Testis (tissue), 2 donors: ENCODE measurements at regions not wholly inside any gene's neighbourhood (a gene's known extent, or its start where the extent isn't known, plus 50 kb on each side); places are given as distances from the start of the nearest gene placed in this dataset.

Experiments
- DNase-seq: peaks from one replicate; pipeline ENCODE4 v3.0.0-alpha.2; 2019
- H3K27ac ChIP-seq, 2 donors: fragments of 200-600 bp; sonication (generic); one replicate each; pipeline ENCODE4 v1.5.1; 2019
- H3K27me3 ChIP-seq: fragments of 200-600 bp; sonication (generic); one replicate; pipeline ENCODE4 v1.5.1; 2019
- H3K36me3 ChIP-seq: fragments of 200-600 bp; sonication (generic); one replicate; pipeline ENCODE4 v1.5.1; 2017; ENCODE audit warnings: low read depth; ENCODE audit errors: missing control alignments
- H3K4me1 ChIP-seq: fragments of 200-600 bp; sonication (generic); one replicate; pipeline ENCODE4 v1.5.1; 2019
- H3K4me3 ChIP-seq, 2 donors: fragments of 200-600 bp; sonication (generic); one replicate each; pipeline ENCODE4 v1.5.1; 2017 to 2019
- H3K9me3 ChIP-seq: fragments of 200-600 bp; sonication (generic); one replicate; pipeline ENCODE4 v1.5.1; 2017
- CTCF ChIP-seq, 3 experiments: fragments of 450-650 bp in 2 of 3; fragments of 200-600 bp in 1 of 3; sonication (generic) in 1 of 3; IDR thresholded peaks; one replicate each; pipeline ENCODE4 v1.5.1; 2016 to 2019; ENCODE audit warnings: antibody characterized with exemption in 3 of 3, mild to moderate bottlenecking in 2 of 3, moderate library complexity in 1 of 3
- POLR2A ChIP-seq: fragments of 450-650 bp; IDR thresholded peaks from one replicate; pipeline ENCODE4 v1.6.1; 2017; ENCODE audit warnings: antibody characterized with exemption, mild to moderate bottlenecking, moderate library complexity
- WGBS, 2 donors: methylation state at CpG; one replicate each; pipeline ENCODE4 v1.1.5; 2018; 5-methylcytosine and 5-hydroxymethylcytosine counted together
- intact Hi-C: fragments of 100-400 bp; cut with DNase I; formaldehyde crosslinking; loops from one replicate; pipeline ENCODE4 v1.15.1; 2023; ENCODE audit warnings: low total_unique reads

- DNase-seq: no peak
- Histone ChIP-seq H3K4me3 (no peak overlapping the region), H3K9me3 (no peaks in the 10 kb centered on the region), H3K27ac (no peak overlapping the region), H3K36me3 (no peaks in the 10 kb centered on the region), H3K27me3 (no peaks in the 10 kb centered on the region), H3K4me1 (peaks cover 23% of the 10 kb centered on the region)
- TF ChIP-seq POLR2A (no peak), CTCF (IDR thresholded peaks at IDR 0.05) (no peak)
- intact Hi-C loops: no loop called here
- 75 to 90% methylated on average over 9 of the region's 9 CpGs for WGBS, 2 donors
Measured at GRCh38 chr22:27314276-27314807, 487.2 kb downstream of the MN1 start.

DNA sequence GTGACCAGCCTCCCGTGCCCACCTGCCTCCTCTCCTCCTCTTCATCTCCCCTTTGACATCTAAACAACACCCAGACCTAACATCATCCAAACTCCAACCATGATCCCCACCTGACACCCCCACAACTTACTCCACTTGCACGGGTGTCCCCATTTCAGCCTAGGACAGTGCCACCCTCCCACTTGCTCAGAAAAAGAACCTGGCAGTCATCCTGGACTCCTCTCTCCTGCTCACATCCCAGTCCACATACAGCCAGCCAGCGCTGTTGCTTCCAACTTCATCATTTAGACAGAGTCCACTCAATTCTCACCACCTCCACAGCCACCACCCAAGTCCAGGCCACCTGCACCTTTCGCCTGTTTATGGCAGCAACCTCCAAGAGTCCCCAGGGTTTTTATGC lies 485.7 kb downstream of the MN1 start:
- H3K27ac ChIP-seq: no peak overlapping the region
- TF ChIP-seq CTCF (IDR thresholded peaks at IDR 0.05) (no peak), POLR2A (no peak)
- H3K9me3 ChIP-seq: no peaks in the 10 kb centered on the region
- 89 to 94% methylated on average over 4 of the region's 4 CpGs for WGBS, 2 donors
- DNase-seq: no peak
- no peaks in the 10 kb centered on the region for H3K36me3 ChIP-seq
- intact Hi-C loops: no loop called here
- H3K4me3 ChIP-seq: no peak overlapping the region
- peaks cover 22% of the 10 kb centered on the region for H3K4me1 ChIP-seq
- H3K27me3 ChIP-seq: no peaks in the 10 kb centered on the region

DNA sequence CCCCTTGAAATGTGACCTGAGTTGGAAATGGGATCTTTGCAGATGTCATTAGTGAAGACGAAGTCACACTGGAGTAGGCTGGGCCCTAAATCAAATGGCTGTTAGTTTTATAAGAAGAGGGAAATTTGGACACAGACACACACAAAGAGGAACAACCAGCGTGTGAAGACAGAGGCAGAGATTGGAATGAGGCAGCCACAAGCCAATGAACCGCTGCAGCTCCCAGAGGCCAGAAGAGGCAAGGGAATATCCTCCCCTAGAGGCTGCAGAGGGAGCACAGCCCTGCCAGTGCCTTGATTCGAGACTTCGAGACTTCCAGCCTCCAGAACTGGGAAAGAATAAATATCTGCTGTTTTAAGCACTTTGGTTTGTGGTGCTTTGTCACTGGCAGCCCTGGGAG lies 484.5 kb downstream of the MN1 start:
- WGBS, 2 donors: 77 to 90% methylated on average over 5 of the region's 5 CpGs
- intact Hi-C loops: no loop called here
- H3K27me3 ChIP-seq: no peaks in the 10 kb centered on the region
- H3K4me1 ChIP-seq: peaks cover 9% of the 10 kb centered on the region
- TF ChIP-seq CTCF (IDR thresholded peaks at IDR 0.05) (no peak), POLR2A (no peak)
- H3K36me3 ChIP-seq: no peaks in the 10 kb centered on the region
- DNase-seq: no peak
- no peak overlapping the region for H3K4me3 ChIP-seq
- no peaks in the 10 kb centered on the region for H3K9me3 ChIP-seq
- no peak overlapping the region for H3K27ac ChIP-seq

DNA sequence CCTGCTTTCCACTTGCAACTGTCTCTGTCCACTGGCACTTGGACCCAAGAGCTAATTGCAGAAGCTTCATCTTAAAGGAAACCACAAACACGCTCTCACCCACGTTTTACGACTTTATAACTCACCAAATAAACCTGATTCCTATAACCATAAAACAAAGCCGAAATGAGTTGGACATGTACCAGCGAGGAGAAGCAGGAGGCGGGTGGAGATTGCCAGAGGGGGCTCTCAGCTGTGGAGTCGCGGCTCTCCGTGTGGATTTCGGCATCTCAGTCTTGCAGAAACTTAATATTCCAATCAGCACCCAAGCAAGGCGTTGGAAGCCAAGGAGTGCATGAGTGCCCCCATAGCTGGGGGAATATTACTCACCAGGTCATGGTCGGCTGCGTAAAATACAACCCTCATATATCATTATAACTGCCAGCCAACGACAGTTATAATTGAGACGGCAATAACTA lies 483.6 kb downstream of the MN1 start:
- DNase-seq: no peak
- 68 to 83% methylated on average over 13 to 15 of the region's 15 CpGs for WGBS, 2 donors

More for the DNA sequence above, 483.6 kb downstream of the MN1 start:
- peaks cover under 1% of the 10 kb centered on the region for H3K4me1 ChIP-seq
- H3K9me3 ChIP-seq: no peaks in the 10 kb centered on the region
- H3K27me3 ChIP-seq: no peaks in the 10 kb centered on the region
- H3K36me3 ChIP-seq: no peaks in the 10 kb centered on the region
- no peak overlapping the region for H3K4me3 ChIP-seq
- no peak overlapping the region for H3K27ac ChIP-seq
- intact Hi-C loops: no loop called here
- TF ChIP-seq POLR2A (no peak), CTCF (IDR thresholded peaks at IDR 0.05) (no peak)
